AML-193 (cell line): ENCODE measurements at regions not wholly inside any gene's neighbourhood (a gene's known extent, or its start where the extent isn't known, plus 50 kb on each side); places are given as distances from the start of the nearest gene placed in this dataset.

Experiments used
- DNase-seq, 2 experiments: peaks; one replicate each; lab custom pipeline; 2025; lab: John Stamatoyannopoulos, UW

DNA sequence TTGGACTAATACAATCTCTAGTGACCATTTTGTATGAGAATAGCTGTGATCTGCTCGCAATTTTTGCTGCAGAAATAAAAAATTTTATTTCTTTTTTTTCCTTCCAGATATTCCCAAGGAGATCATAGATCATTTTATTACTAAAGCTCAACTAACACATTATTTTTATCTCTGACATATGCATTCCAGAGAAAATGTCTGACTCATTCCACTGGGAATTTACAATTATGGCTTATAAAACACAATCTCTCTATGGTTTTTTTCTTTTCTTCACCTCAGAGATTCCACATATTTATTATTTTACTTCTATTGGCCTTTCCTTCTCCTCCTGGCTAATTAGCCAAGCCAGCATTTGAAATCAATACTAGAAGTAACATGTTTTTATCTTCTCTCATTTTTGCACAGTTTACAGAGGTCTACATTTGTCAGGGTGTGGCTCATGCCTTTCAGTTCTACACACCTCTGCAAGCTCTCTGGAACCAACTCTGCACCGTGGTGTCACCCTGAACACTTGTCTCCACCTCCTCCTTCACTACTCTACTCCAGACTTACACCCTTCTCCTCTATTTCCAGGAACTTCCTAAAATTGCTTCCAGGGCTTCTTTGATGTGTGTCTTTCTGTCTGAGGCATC, 59.8 kb upstream of the GPM6A start:
- DNase-seq = no peak

DNA sequence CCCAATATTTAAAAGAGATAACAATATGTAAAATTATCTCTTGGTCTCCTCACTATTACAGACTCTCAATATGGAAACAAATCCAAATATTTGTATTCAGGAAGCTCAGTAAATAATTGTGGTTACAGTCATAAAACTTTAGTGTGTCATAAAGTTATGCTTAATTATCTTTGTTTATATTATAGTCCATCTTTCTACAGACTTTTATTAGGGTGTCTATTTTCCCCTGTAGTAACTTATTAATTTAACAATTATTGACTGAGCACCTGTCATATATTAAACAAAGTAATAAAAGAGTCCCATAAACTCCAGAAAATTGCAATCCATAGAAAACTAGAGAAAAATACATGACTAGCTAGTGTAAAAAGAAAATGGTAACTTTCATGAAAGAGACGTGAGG, 61.6 kb upstream of the GPM6A start:
- no peak for DNase-seq

DNA sequence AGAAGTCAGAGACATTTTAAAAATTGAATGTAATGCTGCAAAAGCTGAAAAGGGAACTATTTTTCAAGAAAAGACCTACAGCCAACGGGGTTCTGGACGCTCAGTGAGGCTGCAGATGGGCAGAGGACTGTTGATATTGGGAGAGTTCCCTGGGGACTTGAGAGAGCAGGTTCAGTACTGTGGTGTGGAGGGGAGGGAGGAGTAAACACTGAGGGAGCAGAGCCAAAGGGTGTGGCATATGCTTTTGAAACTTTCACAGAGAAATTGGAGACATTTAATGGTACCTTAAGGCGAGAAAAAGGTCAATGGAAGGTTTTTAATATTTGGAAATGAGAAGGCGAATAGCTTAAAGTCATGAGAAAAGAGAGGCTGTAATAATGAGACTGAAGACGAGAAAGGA, 62.2 kb upstream of the GPM6A start:
- no peak for DNase-seq

GRCh38 chr4:175875993-175876771, 64.1 kb upstream of the GPM6A start:
- no peak for DNase-seq

DNA sequence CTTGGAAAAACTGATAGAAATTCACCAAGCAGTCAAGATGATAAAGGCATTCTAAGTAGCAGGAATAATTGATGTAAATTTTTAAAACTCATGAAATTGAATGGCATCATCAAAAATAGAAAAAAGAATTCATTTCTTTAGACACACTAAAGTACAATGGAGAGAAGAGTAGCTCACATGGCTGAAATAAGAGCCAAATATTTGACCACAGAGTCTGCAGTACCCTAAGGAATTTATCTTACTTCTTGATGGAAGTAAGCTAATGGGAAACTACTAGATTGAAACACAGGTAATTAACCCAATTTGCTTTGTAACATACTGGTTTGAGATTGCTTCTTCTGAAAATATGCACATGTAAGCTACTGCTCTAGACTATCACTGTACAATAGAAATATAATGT, 70.8 kb upstream of the GPM6A start:
- DNase-seq = no peak

DNA sequence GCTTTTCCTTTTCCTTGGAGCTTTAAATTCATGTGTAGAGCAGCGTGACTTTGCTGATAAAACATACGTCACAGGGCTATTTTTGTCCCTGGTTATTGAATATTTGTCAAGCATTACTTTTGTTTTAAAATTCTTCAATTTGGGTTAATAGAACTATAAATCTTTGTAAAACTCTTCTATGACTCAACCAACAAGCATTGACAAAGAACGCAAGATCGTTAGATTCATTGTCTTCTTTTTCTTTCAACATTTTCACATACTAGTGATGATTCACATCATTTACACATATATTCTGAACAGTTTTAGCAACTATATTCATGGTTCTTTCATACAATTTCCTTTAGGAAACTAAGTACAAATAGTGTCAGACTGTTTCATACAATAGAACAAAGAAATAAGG, 72.0 kb upstream of the GPM6A start:
- no peak for DNase-seq

GRCh38 chr4:175891231-175891630, 79.2 kb upstream of the GPM6A start:
- DNase-seq = no peak

GRCh38 chr4:175891851-175892250, 79.8 kb upstream of the GPM6A start:
- DNase-seq = peak; percentile 2 to 37

DNA sequence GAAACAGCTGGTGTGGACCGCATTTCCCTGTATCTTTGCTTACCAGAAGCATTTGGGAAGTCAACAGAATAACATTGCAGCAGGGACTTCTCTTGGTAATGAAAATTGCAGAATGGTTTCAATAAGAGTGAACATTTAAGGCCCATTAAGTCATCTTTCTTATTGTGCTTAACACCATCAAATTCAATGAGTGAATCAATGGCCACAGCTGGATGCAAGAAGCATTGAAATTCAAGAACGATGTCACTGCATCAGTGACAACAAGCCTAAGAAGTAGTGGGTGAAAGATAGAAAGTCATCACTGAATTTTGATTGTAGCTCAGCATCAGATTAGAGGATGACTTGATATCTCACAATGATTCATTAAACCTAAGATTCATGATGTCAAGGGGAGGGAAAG, 93.9 kb upstream of the GPM6A start:
- no peak for DNase-seq

GRCh38 chr4:175906384-175906783, 94.3 kb upstream of the GPM6A start:
- no peak for DNase-seq

DNA sequence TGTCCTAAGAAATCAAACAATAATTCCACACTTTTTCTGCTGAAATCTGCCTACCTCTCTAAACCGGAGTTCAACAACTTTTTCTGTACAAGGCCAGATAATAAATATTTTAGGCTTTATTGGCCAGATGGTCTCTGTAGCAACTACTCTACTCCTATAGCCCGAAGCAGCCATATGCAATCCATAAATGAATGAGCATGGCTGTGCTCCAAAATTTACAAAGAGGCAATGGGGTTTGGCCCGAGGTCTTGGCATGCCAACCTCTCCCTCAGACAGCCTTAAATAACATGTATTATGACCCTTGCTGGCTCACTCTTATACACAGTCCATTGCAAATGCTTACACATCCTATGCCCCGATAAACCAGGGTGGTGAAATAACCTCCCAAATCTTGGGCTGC, 98.6 kb upstream of the GPM6A start:
- DNase-seq = no peak

DNA sequence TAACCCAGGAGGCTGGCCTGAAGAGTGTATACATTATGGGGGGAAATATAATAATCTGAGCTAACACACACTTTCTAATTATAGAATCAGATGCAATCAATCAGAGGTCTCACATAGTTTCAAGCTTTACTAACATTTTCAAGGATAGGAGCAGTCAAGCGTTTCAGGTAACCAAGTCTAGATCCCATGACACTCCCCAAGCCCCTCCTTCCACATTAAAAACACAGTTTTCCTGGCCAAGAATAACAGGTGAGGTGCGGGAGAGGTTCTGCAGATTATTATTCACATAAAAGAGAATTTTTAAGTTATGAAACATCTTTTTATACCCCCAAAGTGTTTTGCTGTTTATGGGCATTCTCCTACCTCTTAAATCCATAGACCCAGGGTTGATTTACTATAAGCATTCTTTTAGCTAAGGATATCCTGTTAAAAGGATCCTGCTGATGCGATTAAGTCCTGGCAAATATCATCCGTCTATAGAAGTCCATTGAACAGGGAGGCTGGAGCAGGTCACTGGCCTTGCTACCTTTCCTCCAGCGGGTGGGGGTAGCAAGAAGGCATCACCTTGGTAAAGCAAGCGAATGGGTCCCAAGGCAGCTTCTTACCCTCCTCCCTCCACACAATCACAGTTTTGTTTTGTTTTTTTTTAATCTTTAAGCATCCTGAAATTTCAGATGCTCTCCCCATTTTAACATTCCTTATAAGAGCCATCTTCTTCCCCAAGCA, 104.7 kb upstream of the GPM6A start:
- DNase-seq = no peak

DNA sequence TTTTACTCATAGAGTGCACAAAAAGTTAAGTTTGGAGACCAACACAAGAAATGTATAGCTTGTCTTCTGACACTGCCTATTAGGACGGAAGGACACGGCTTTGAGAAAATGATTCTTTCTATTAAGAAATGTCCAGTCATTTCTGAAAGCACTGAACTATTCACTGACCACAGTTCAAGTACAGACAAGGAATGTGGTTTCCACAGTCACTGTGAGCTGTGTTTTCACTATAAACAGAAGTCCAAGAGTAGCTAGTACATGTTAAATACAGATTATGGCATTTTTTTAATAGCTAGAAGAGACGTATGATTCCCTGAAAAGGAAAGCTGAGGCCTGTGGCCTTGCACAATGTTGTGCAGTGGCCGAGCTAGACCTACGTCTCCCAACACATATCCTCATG, 115.1 kb upstream of the GPM6A start:
- DNase-seq = no peak

GRCh38 chr4:175929441-175929840, 117.4 kb upstream of the GPM6A start:
- DNase-seq = no peak

GRCh38 chr4:175929932-175930331, 117.9 kb upstream of the GPM6A start:
- no peak for DNase-seq

- DNase-seq = no peak
These were observed 118.4 kb upstream of the GPM6A start for GRCh38 chr4:175930471-175930870.

- no peak for DNase-seq
These were observed 120.1 kb upstream of the GPM6A start for GRCh38 chr4:175932116-175932515.

- DNase-seq = no peak
These were observed 122.4 kb upstream of the GPM6A start for GRCh38 chr4:175934506-175934905.

GRCh38 chr4:175935016-175935661, 123.1 kb upstream of the GPM6A start:
- DNase-seq = no peak

DNA sequence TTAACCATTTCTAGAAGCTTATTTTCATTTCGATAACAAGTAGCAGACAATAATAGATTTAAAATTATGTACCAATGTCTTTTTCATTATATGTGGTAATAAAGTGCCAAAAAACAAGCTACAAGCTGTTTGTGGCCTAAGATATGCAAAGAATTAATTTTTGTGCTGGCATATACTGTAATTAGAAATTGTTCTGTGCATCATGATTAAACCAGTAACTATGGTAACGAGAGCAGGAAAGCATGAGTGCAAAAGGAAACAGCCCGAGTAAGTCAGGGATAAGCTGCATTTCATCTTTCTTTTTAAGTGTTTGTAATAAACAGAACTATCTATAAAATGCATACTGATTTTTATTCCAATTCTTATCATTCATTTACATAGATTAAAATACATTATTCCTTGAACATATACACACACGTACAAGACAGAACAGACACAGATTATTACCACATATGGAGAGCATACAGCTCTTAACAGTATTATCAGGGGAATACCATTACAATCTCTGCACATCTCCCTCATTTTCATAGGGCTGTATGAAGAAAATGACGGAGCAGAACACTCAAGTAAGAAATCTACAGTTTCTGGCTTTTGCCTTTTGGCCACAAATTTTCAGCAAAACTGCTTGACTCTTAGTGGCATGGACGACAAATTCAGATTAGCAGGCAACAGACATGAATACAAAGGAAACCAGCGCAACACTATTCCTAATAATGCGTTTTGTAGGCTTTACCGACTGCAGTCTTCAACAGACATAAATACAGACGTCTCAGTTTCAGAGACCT, 121.3 kb upstream of the WDR17 start:
- no peak for DNase-seq

DNA sequence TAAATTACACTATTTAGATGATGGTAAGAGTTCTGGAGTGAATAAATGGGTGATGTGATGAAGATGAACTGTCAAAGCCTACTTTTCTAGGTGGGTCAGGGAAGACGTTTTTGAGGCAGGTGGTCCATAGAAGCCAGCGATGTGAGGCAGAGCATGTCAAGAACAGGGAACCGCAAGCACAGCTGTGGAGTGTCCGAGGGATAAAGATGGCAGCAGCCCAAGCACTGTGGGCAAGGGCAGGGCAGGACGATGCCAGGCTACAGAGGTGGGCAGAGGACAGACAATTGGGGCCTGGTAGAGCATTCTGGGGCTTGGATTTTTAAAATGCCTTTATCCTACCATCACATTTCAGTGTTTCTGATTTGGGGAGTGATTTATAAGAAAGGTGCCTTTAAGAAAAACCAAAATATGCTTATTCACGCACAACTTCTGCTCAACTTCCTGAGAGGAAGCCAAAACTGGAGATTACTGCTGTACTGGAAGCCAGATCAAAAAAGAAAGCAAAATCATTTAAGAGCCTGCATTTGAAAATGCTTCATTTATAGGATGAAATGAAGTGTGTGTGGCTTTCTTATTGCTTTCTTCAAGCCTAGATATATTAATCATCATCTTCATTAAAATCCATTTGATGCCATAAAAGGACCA, 119.0 kb upstream of the WDR17 start:
- peak; percentile 1 to 40 for DNase-seq
